Activated CD4-positive, alpha-beta memory T cell treated with anti-CD3 and anti-CD28 coated beads, Interleukin-2, amount 10 ng/mL, durations not matched to agents 7 days and 5 days (primary cell): ENCODE measurements at regions not wholly inside any gene's neighbourhood (a gene's known extent, or its start where the extent isn't known, plus 50 kb on each side); places are given as distances from the start of the nearest gene placed in this dataset.

Experiments used
- CTCF ChIA-PET: fragments of 350-600 bp; sonication (Branson Sonifier 250); formaldehyde crosslinking; loops from one replicate; lab custom pipeline; 2021; ENCODE audit warnings: antibody characterized with exemption, inconsistent platforms; lab: Charles Lee
- POLR2A ChIA-PET: fragments of 350-600 bp; sonication (Branson Sonifier 250); formaldehyde crosslinking; loops from one replicate; lab custom pipeline; 2021; ENCODE audit warnings: antibody characterized with exemption; lab: Charles Lee
- DNase-seq: peaks from one replicate; pipeline ENCODE4 v3.0.0-alpha.2; 2020
- H3K27ac Mint-ChIP-seq: one replicate; pipeline ENCODE4 v1.8.0; 2021; ENCODE audit warnings: mild to moderate bottlenecking, mixed read lengths
- H3K27me3 Mint-ChIP-seq: one replicate; pipeline ENCODE4 v1.8.0; 2021; ENCODE audit warnings: mixed read lengths
- H3K36me3 Mint-ChIP-seq: one replicate; pipeline ENCODE4 v1.8.0; 2021; ENCODE audit warnings: low read depth, mixed read lengths
- H3K4me1 Mint-ChIP-seq: one replicate; pipeline ENCODE4 v1.8.0; 2021; ENCODE audit warnings: mixed read lengths
- H3K4me3 Mint-ChIP-seq: one replicate; pipeline ENCODE4 v1.8.0; 2021; ENCODE audit warnings: mild to moderate bottlenecking, mixed read lengths
- H3K9me3 Mint-ChIP-seq: one replicate; pipeline ENCODE4 v1.8.0; 2021; ENCODE audit warnings: mixed read lengths

DNA sequence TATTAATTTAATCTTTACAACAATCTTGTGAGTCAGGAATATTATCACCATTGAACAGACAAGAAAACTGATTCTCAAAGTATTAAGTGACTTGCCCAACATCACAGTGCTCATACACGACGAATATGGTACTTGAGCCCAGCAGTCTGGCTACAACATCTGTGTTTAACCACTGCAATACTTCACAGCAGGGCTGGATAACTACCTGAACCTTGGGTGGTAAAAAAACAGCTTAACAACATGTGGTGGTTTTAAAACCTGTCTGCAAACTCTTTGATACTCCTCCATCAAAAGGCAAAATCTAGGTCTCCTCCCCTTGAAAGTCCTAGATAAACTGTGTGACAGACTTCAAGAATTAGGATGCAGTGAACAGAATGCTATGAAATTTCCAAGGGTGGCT is 424.6 kb upstream of the CADM1 start:
- no peak overlapping the region for H3K4me3 Mint-ChIP-seq
- no peaks in the 10 kb centered on the region for H3K27me3 Mint-ChIP-seq
- no peaks in the 10 kb centered on the region for H3K9me3 Mint-ChIP-seq
- no peak overlapping the region for H3K27ac Mint-ChIP-seq
- ChIA-PET POLR2A (no interaction called here), CTCF (no interaction called here)
- no peak for DNase-seq
- H3K36me3 Mint-ChIP-seq, result no peaks in the 10 kb centered on the region
- peaks cover 7% of the 10 kb centered on the region for H3K4me1 Mint-ChIP-seq

DNA sequence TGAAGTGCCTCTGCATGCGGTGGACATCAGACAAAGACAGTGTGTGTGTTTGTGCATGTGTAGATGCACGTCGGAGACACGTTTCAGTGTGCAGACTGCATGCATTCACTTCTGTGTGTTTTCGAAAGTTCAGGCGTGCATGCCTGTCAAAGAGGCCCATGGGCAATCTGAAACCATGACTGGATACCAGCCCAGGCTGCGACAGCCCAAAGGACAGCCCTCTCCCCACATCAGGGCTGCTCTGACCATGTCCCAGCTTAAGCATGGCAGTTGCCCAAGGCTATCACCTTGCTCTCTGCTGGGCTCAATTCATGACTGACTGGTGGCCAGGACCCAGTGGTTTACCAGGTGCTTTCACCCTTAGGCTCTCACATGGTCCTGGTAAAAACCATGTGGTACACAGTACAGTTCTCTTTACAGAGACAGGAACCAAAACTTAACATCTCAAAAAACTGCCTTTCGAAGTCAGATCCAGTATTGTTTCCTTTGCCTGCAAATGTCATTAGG is 423.7 kb upstream of the CADM1 start:
- CTCF ChIA-PET, result no interaction called here
- no peaks in the 10 kb centered on the region for H3K36me3 Mint-ChIP-seq
- H3K27ac Mint-ChIP-seq, result no peak overlapping the region
- H3K27me3 Mint-ChIP-seq, result peaks cover 2% of the 10 kb centered on the region
- no peak for DNase-seq
- peaks cover 7% of the 10 kb centered on the region for H3K4me1 Mint-ChIP-seq
- no peaks in the 10 kb centered on the region for H3K9me3 Mint-ChIP-seq
- POLR2A ChIA-PET, result no interaction called here
- H3K4me3 Mint-ChIP-seq, result no peak overlapping the region

DNA sequence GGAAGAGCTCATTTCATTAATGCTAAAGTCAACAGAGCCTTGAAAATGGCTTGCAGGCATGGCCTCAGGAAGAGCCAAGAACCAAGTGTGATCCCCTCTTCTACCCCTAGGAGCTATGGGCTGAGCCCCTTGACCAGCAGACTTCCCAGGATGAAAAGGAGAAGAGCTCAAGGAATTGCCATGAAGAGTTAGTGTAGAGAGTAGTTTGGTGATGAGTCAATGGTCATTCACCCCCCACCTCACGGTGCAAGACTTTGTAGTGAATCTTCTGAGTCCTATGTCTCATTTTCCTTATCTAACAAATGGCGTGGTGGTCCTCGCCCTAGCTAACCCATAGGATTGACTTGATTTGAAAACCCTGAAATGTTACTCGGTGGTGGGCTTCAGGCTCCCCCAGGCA is 422.4 kb upstream of the CADM1 start:
- H3K36me3 Mint-ChIP-seq, result no peaks in the 10 kb centered on the region
- H3K4me1 Mint-ChIP-seq, result peaks cover 7% of the 10 kb centered on the region
- H3K27me3 Mint-ChIP-seq, result peaks cover 2% of the 10 kb centered on the region
- H3K4me3 Mint-ChIP-seq, result no peak overlapping the region
- ChIA-PET POLR2A (no interaction called here), CTCF (no interaction called here)
- H3K27ac Mint-ChIP-seq, result no peak overlapping the region
- no peak for DNase-seq
- no peaks in the 10 kb centered on the region for H3K9me3 Mint-ChIP-seq

DNA sequence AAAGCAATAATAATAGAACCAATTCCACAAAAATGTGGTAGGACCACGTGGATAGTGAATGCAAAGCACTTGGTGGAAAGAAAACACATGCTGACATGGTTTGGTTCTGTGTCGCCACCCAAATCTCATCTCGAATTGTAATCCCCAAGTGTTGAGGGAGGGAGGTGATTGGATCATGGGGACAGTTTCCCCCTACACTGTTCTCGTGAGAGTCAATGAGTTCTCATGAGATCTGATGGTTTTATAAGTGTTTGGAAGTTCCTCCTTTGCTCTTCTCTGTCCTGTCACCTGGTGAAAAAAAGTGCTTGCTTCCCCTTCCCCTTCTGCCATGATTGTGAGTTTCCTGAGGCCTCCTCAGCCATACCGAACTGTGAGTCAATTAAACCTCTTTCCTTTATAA is 421.9 kb upstream of the CADM1 start:
- DNase-seq, result no peak
- Mint-ChIP-seq H3K4me3 (no peak overlapping the region), H3K4me1 (peaks cover 7% of the 10 kb centered on the region), H3K9me3 (no peaks in the 10 kb centered on the region), H3K27ac (no peak overlapping the region), H3K27me3 (peaks cover 2% of the 10 kb centered on the region), H3K36me3 (no peaks in the 10 kb centered on the region)
- ChIA-PET CTCF (no interaction called here), POLR2A (no interaction called here)

DNA sequence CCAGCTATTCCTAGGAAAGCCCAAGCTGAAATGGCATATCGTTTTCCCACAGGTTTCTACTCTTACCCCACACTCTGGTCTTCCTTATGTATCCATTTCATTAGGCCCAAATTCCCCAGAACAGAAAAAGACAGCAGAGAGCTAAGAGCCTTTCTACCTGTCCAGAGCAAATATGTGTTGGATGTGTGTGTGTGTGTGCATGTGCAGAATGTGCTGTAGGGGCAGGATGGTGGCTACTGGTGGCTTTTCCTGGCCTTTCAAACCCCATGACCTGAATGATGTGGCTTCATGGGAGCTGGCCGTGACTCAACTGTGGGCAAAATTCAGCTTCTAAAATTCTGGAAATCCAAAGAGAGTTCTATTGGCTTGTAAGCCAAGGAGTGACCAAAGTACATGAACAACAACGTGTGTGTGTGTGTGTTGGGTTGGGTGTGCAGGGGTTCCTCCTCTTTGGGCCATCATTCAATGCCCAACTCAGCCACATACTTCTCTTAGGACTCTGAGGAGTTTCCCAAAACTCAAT is 421.4 kb upstream of the CADM1 start:
- H3K4me3 Mint-ChIP-seq, result no peak overlapping the region
- H3K27me3 Mint-ChIP-seq, result peaks cover 2% of the 10 kb centered on the region
- no peaks in the 10 kb centered on the region for H3K9me3 Mint-ChIP-seq
- no peak overlapping the region for H3K27ac Mint-ChIP-seq
- CTCF ChIA-PET, result no interaction called here
- H3K4me1 Mint-ChIP-seq, result peaks cover 7% of the 10 kb centered on the region
- POLR2A ChIA-PET, result no interaction called here
- H3K36me3 Mint-ChIP-seq, result no peaks in the 10 kb centered on the region
- DNase-seq, result no peak

DNA sequence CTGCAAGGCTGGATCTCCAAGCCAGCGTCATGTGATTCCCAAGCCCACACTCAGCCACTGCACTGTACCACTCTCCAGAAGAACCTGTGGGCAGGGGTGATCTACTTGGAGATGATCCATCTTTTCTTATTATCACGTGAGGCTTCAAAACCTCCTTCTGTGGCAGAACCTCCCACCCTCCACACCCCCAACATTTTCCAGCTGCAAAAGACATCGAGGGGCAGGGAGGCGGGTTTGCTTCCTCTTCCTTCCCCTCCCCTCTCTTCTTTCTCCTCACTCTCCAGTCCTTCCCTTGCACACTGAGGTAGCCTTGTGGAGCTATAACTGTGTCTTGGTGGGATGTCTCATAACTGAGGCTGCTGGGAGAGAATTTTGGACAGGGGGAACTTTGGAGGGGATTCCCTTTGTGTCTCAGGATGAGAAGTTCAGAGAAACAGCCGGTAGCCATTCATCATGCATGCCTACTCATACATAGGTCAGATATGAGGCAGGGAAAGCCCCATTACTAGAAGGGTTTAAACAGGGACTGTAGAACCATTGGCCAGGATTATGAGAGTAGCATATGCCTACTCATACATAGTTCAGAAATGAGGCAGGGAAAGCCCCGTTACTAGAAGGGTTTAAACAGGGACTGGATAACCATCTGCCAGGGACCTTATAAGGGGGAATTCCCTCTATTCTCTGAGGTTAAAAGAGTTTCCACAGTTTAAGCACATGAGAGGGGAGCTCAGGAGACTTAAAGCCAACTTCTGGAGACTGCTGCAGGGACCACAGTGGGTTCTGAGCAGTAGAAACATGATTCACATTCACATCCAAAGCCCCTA is 420.7 kb upstream of the CADM1 start:
- ChIA-PET CTCF (no interaction called here), POLR2A (no interaction called here)
- Mint-ChIP-seq H3K4me1 (peaks cover 12% of the 10 kb centered on the region), H3K27me3 (peaks cover 2% of the 10 kb centered on the region), H3K36me3 (no peaks in the 10 kb centered on the region), H3K27ac (no peak overlapping the region), H3K9me3 (no peaks in the 10 kb centered on the region), H3K4me3 (no peak overlapping the region)
- DNase-seq, result no peak

DNA sequence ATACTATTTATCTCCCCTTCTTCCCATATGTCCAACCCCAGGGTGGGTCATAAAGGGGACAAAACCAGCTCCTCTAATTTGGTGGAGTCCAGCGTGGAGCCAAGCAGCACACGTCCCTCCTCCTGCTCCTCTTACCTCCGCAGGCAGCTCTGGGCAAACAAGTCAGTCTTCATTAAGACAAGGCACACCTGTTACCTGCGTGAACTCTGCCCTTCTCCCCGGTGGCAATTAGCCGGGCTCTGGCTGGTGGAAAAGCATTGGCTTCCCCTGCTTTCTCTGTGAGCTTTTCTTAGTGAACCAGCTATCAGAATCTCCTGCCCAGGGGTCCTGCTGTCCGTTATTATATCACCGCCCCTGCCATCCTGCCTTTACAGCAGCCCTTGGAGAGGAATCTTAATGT is 418.7 kb upstream of the CADM1 start:
- Mint-ChIP-seq H3K27me3 (peaks cover 2% of the 10 kb centered on the region), H3K36me3 (no peaks in the 10 kb centered on the region), H3K4me3 (no peak overlapping the region), H3K9me3 (no peaks in the 10 kb centered on the region), H3K4me1 (peaks cover 21% of the 10 kb centered on the region), H3K27ac (no peak overlapping the region)
- ChIA-PET CTCF (no interaction called here), POLR2A (no interaction called here)
- DNase-seq, result no peak

DNA sequence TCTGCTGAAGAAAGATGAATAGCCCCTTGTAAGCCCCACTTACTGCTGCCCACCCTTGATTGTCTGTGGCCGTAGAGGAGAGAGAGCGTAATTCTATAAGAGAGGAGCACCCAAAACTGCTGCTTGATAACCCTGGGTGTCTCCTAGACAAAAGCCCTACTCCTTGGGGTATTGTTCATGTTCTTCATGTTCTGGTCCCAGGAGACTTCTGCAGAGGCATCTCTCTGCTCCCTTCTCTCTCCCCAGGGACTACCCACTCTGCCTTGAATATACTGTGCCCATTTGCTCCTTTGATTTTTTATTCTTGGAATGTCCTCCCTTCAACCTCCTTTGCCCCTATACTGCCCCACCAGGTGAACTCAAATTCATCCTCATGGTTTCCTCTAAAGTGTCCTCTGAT is 417.8 kb upstream of the CADM1 start:
- ChIA-PET POLR2A (no interaction called here), CTCF (no interaction called here)
- H3K4me1 Mint-ChIP-seq, result peaks cover 21% of the 10 kb centered on the region
- H3K9me3 Mint-ChIP-seq, result no peaks in the 10 kb centered on the region
- no peak overlapping the region for H3K27ac Mint-ChIP-seq
- H3K27me3 Mint-ChIP-seq, result peaks cover 2% of the 10 kb centered on the region
- no peak for DNase-seq
- no peak overlapping the region for H3K4me3 Mint-ChIP-seq
- no peaks in the 10 kb centered on the region for H3K36me3 Mint-ChIP-seq

DNA sequence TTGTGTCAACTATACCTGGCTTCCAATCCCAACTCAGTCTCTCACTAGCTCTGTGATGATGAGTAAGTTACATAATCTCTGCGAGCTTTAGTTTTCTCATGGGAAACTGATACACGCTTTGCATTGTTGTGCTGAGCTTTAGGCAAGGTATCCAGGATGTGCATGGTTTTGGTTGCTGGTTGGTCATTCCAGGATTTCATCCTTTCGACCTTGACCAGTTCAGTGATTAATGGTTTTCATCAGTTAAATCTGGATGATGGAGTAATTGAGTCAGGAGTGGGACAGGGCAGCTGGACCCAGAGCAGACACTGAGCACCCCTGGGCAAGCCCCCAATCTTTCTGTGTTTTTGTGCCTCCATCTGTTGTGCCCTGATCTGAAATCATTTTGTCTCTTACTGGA is 417.3 kb upstream of the CADM1 start:
- H3K4me1 Mint-ChIP-seq, result peaks cover 21% of the 10 kb centered on the region
- CTCF ChIA-PET, result no interaction called here
- no peak overlapping the region for H3K4me3 Mint-ChIP-seq
- no peaks in the 10 kb centered on the region for H3K9me3 Mint-ChIP-seq
- peaks cover 2% of the 10 kb centered on the region for H3K27me3 Mint-ChIP-seq
- no peaks in the 10 kb centered on the region for H3K36me3 Mint-ChIP-seq
- no peak for DNase-seq
- POLR2A ChIA-PET, result no interaction called here
- H3K27ac Mint-ChIP-seq, result no peak overlapping the region

DNA sequence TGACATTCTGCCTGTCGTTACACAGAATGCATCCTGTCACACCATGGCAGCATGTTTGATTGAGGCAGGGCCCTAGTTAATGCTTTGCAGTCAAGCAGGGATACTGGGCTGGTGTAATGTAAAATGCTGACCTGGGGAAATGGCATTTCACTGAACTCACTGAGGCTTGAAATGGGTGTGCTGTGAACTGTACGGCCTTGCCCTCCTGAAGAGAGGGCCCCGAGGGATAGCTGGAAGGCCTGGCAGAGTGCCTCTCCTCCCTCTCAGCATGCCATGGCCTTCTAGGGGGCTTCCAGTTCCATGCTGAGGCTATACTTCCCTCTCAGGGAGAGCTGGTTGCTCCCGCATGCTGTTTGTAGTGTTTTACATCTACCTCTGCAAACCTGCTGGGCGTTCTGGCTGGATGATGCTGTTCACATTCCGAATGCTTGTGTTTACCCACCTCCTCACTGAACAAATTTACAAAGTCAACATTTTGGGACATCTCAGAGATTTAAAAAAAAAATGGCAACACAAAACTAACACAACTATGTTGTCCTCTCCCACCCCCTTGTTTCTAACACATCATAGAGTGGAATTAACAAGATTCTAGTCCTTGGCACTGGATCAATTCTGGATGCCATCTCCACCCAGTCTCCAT is 416.7 kb upstream of the CADM1 start:
- Mint-ChIP-seq H3K27me3 (peaks cover 2% of the 10 kb centered on the region), H3K9me3 (no peaks in the 10 kb centered on the region), H3K36me3 (no peaks in the 10 kb centered on the region), H3K4me1 (peaks cover 21% of the 10 kb centered on the region), H3K4me3 (no peak overlapping the region), H3K27ac (no peak overlapping the region)
- ChIA-PET POLR2A (no interaction called here), CTCF (no interaction called here)
- DNase-seq, result no peak

DNA sequence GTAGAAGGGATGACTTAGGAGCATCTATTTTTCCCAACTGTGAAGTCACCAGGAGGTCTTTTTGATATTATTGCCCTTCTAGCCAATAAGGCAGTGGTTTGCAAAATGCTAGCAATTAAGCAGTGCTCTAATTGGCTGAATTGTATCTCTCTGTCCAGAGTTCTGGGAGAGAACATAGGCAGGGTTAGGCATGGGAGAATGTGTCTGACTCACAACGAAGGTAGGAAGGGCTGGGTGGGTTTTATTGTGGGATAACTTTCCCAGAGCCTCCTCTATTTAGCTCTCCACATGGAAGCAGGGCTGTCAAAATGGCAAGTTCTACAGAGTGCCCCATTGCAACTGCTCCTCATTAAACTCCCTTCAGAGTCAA is 415.9 kb upstream of the CADM1 start:
- ChIA-PET POLR2A (no interaction called here), CTCF (no interaction called here)
- H3K36me3 Mint-ChIP-seq, result no peaks in the 10 kb centered on the region

DNA sequence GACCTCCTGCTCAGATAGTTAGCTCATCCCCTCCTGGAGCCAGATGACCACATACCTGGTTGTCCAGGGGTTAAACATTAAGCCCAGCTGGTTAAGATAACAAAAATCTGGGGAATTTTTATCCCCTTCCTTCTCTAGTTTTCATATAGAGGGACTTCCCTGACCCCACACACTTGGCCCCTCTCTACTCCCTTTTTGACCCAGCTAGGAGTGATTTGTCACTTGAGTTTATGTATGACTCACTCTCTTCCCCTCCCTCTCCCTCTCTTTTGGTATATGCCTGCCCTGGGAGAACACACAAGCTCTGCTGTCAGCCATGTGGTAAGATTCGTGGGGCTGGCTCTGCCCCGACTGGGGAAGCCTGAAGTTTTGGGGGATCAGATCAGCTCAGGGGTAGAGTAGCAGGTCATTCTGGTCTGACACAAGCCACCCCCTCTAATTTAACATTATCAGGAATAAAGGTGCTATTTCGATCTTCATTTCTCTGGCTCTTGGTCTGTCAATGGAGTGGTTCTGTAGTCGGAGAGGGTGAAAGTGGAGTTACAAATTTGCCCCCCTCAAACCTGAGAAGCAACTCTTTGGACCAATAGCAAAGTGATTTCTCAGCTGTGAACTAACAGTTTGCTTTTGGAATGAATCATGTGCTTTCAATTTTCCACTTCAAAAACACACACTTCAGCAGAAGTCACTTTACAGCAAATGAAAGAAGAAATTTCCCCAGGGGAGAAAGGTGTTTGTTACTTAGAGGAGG is 415.3 kb upstream of the CADM1 start:
- Mint-ChIP-seq H3K4me1 (peaks cover 14% of the 10 kb centered on the region), H3K9me3 (no peaks in the 10 kb centered on the region), H3K27me3 (peaks cover 2% of the 10 kb centered on the region), H3K27ac (no peak overlapping the region), H3K4me3 (no peak overlapping the region), H3K36me3 (no peaks in the 10 kb centered on the region)
- DNase-seq, result no peak
- ChIA-PET CTCF (interaction anchor here (1.0 kb wide), 1 partner anchor 11 kb away, joined by 3 read pairs; no protein-coding TSS in a partner anchor), POLR2A (no interaction called here)

More for the DNA sequence above, 415.9 kb upstream of the CADM1 start:
- Mint-ChIP-seq H3K4me3 (no peak overlapping the region), H3K9me3 (no peaks in the 10 kb centered on the region), H3K27me3 (peaks cover 2% of the 10 kb centered on the region), H3K4me1 (peaks cover 16% of the 10 kb centered on the region), H3K27ac (no peak overlapping the region)
- no peak for DNase-seq

DNA sequence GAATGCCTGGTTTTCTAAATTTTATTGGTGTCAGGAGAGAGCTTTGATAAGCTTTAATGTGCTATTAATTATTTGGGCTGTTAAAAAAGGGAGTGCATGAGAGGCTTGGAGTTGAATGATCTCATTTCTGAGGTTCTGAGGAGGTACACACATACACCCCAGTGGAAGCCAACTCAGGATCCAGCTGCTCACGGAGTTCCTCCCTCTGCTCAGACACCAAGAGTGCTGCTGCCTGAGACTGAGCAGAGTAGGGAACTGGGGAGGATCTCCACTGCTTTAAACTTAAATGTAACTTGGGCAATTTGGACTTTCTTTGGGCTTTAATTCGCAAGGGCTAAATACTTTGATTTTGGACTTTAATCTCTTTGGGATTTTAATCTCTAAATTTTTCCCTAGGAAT is 414.4 kb upstream of the CADM1 start:
- ChIA-PET POLR2A (no interaction called here), CTCF (interaction anchor here (1.0 kb wide), 1 partner anchor 10 kb away, joined by 3 read pairs; no protein-coding TSS in a partner anchor)
- Mint-ChIP-seq H3K4me3 (no peak overlapping the region), H3K9me3 (no peaks in the 10 kb centered on the region), H3K27ac (no peak overlapping the region), H3K36me3 (no peaks in the 10 kb centered on the region), H3K27me3 (no peaks in the 10 kb centered on the region), H3K4me1 (peaks cover 14% of the 10 kb centered on the region)
- DNase-seq, result no peak
